K562 (cell line): ENCODE measurements at regions not wholly inside any gene's neighbourhood (a gene's known extent, or its start where the extent isn't known, plus 50 kb on each side); places are given as distances from the start of the nearest gene placed in this dataset.

ENCODE experiments used
- CEBPB ChIP-seq: fragments of 450-650 bp; IDR thresholded peaks from 2 replicates; pipeline ENCODE4 v1.6.1; 2016; ENCODE audit warnings: missing genetic modification characterization, missing compliant biosample characterization
- ELF4 ChIP-seq: fragments of 450-650 bp; formaldehyde crosslinking; IDR thresholded peaks from 2 replicates; pipeline ENCODE4 v1.4.0; 2022; ENCODE audit warnings: missing genetic modification characterization
- EZH2 ChIP-seq: IDR thresholded peaks from 2 replicates; pipeline ENCODE4 v1.6.1; 2012; ENCODE audit warnings: low read depth, mild to moderate bottlenecking, inconsistent platforms, low read length, borderline replicate concordance
- FOS ChIP-seq: IDR thresholded peaks from 3 replicates; pipeline ENCODE4 v1.6.1; 2011; ENCODE audit not compliant: insufficient read length; ENCODE audit errors: extremely low read depth
- GATAD2A ChIP-seq: fragments of 450-650 bp; IDR thresholded peaks from 2 replicates; pipeline ENCODE4 v1.6.1; 2017
- GTF2F1 ChIP-seq: IDR thresholded peaks from 2 replicates; pipeline ENCODE4 v1.6.1; 2011; ENCODE audit warnings: low read depth, low read length, improper control_type of control experiment
- TAF15 ChIP-seq: fragments of 200-400 bp; formaldehyde crosslinking; IDR thresholded peaks from 2 replicates; pipeline ENCODE4 v1.6.1; 2017; ENCODE audit warnings: mild to moderate bottlenecking, low read depth, low read length, moderate library complexity
- ZFX ChIP-seq: sonication (generic); formaldehyde crosslinking; IDR thresholded peaks from 2 replicates; pipeline ENCODE4 v1.8.0; 2022; ENCODE audit warnings: mild to moderate bottlenecking, missing genetic modification reagents, moderate library complexity

DNA sequence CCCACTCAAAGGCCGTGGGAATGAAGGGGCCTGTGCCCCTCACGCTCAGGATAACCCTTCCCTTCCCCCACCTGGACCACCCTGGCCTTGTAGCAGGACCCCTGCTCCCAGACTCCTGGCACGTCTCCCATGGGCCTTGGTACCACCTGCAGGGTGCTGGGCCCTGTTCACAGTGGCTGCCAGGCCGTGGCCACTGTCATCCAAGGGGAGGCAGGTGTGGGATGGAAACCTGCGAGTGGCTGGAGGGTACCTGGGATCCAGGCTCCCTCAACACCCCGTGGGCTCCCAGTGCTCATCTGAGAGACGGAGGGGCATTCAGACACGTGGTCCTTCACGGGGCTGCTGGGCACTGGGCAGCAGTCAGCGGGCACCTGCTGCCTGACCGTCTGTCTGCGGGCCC lies 75.6 kb upstream of the CIBAR2 start:
- TF ChIP-seq ELF4, result no peak
- TF ChIP-seq EZH2, result no peak
- no peak for TF ChIP-seq CEBPB (tag)
- no peak for TF ChIP-seq GATAD2A
- TF ChIP-seq FOS, result no peak
- no peak for TF ChIP-seq TAF15
- no peak for TF ChIP-seq ZFX (CRISPR knock-in tag)
- no peak for TF ChIP-seq GTF2F1
